HepG2 (cell line): ENCODE measurements at regions not wholly inside any gene's neighbourhood (a gene's known extent, or its start where the extent isn't known, plus 50 kb on each side); places are given as distances from the start of the nearest gene placed in this dataset.
A peak's percentile ranks its signal among the peaks of the same experiment; 100 is the strongest.

Source experiments
- ATAC-seq: fragments of 200-7000 bp; cut with Tn5 transposase; 3 replicates; pipeline ENCODE4 v1.9.1; 2020; ENCODE audit warnings: mild to moderate bottlenecking, moderate library complexity
- BruUV-seq: library from RNA; stranded (reverse); fragments of 400-500 nt; replicated peaks from 2 replicates; lab custom pipeline; 2021; lab: Mats Ljungman, UMichigan
- CTCF ChIA-PET: fragments of 300-600 bp; formaldehyde crosslinking; extraction: SDS; loops from one replicate; lab custom pipeline; 2021; ENCODE audit warnings: low total read pairs, inconsistent platforms, low intra/inter-chr PET ratio; lab: Yijun Ruan, JAX
- POLR2A ChIA-PET: fragments of 350-600 bp; sonication (Branson Sonifier 250); formaldehyde crosslinking; loops from one replicate; lab custom pipeline; 2020; ENCODE audit warnings: antibody characterized with exemption, inconsistent platforms; lab: Yijun Ruan, JAX
- DNase-seq: peaks from one replicate; pipeline ENCODE4 v3.0.0-alpha.2; 2015; ENCODE audit warnings: low spot score
- FAIRE-seq: peaks from 3 replicates; lab custom pipeline; 2011; peaks lifted over from hg19 to GRCh38; lab: Jason Lieb, UNC
- H2AFZ ChIP-seq: one replicate; pipeline ENCODE4 v1.6.1; 2011; ENCODE audit warnings: low read length, inconsistent platforms
- H3K27ac ChIP-seq: fragments of 300-600 bp; 3 replicates; pipeline ENCODE4 v1.8.0; 2011; ENCODE audit warnings: mixed run types, mild to moderate bottlenecking, mixed read lengths, low read length, inconsistent platforms; ENCODE audit not compliant: insufficient read depth; ENCODE audit errors: extremely low read length
- H3K27me3 ChIP-seq, 2 experiments: fragments of 200-600 bp in 1 of 2; 2 replicates in 1 of 2; 3 replicates in 1 of 2; pipeline versions ENCODE4 v1.6.0 to v1.8.0; 2011; ENCODE audit warnings: low read length in 2 of 2, mild to moderate bottlenecking in 2 of 2, moderate library complexity in 2 of 2, inconsistent platforms in 1 of 2; ENCODE audit not compliant: insufficient read depth in 2 of 2, control insufficient read depth in 1 of 2
- H3K36me3 ChIP-seq, 2 experiments: fragments of 200-600 bp in 1 of 2; replicated peaks in 1 of 2; 2 replicates in 1 of 2; 3 replicates in 1 of 2; pipeline versions ENCODE4 v1.5.1 to v1.8.0; 2011; ENCODE audit warnings: low read length in 2 of 2, inconsistent platforms in 1 of 2; ENCODE audit not compliant: insufficient read depth in 2 of 2, control insufficient read depth in 1 of 2
- H3K4me1 ChIP-seq: 2 replicates; pipeline ENCODE4 v1.5.1; 2012; ENCODE audit warnings: low read length, inconsistent platforms; ENCODE audit not compliant: insufficient read depth
- H3K4me2 ChIP-seq: 2 replicates; pipeline ENCODE4 v1.6.0; 2011; ENCODE audit warnings: low read depth, low read length, inconsistent platforms
- H3K4me3 ChIP-seq, 3 experiments: fragments of 200-600 bp in 1 of 3; sonication (generic), shearing (Covaris generic) in 1 of 3; replicated peaks in 1 of 3; 2 replicates each; pipeline ENCODE4 v1.5.1; 2011 to 2016; ENCODE audit warnings: low read length in 3 of 3, inconsistent platforms in 2 of 3, low read depth in 2 of 3, mild to moderate bottlenecking in 2 of 3, control low read depth in 1 of 3, mixed read lengths in 1 of 3; ENCODE audit not compliant: insufficient read depth in 1 of 3
- H3K79me2 ChIP-seq: one replicate; pipeline ENCODE4 v1.6.1; 2011; ENCODE audit warnings: low read length, inconsistent platforms; ENCODE audit not compliant: insufficient read depth
- H3K9ac ChIP-seq: 2 replicates; pipeline ENCODE4 v1.6.0; 2011; ENCODE audit warnings: mild to moderate bottlenecking, low read depth, low read length, inconsistent platforms; ENCODE audit not compliant: insufficient read depth
- H3K9me3 ChIP-seq: 2 replicates; pipeline ENCODE4 v1.5.1; 2012; ENCODE audit warnings: mild to moderate bottlenecking, low read length
- H4K20me1 ChIP-seq: 2 replicates; pipeline ENCODE4 v1.6.0; 2011; ENCODE audit warnings: inconsistent platforms, mild to moderate bottlenecking, low read length, moderate library complexity; ENCODE audit not compliant: insufficient read depth
- ATF6 ChIP-seq: sonication (generic); formaldehyde crosslinking; conservative IDR thresholded peaks from 2 replicates; pipeline ENCODE4 v1.4.0; 2020; ENCODE audit warnings: missing genetic modification reagents
- BHLHE40 ChIP-seq: IDR thresholded peaks from 2 replicates; pipeline ENCODE4 v1.6.1; 2011; ENCODE audit warnings: low read length, improper control_type of control experiment
- POLR2AphosphoS5 ChIP-seq: IDR thresholded peaks from 2 replicates; pipeline ENCODE4 v1.6.1; 2012; ENCODE audit warnings: low read depth, low read length
- ZBTB21 ChIP-seq: sonication (generic); formaldehyde crosslinking; IDR thresholded peaks from 2 replicates; pipeline ENCODE4 v1.4.0; 2020; ENCODE audit warnings: missing genetic modification reagents
- ZNF629 ChIP-seq: sonication (generic); formaldehyde crosslinking; conservative IDR thresholded peaks from 2 replicates; pipeline ENCODE4 v1.5.0; 2020; ENCODE audit warnings: missing genetic modification reagents
- WGBS: methylation state at CpG from one replicate; pipeline ENCODE4 v1.1.6; 2017; ENCODE audit warnings: low lambda C conversion rate; 5-methylcytosine and 5-hydroxymethylcytosine counted together
- in situ Hi-C: cut with HindIII; loops from 2 replicates; pipeline ENCODE4 v1.10.0; 2017; ENCODE audit warnings: low pct_unique_long_range_greater_than_20kb; ENCODE audit not compliant: extremely low pct_ligation_motif_present
- intact Hi-C: fragments of 100-400 bp; cut with micrococcal nuclease; formaldehyde crosslinking; loops from one replicate; pipeline ENCODE4 v1.10.0; 2022; ENCODE audit not compliant: unreplicated experiment

GRCh38 chr4:4689694-4690440, 148.0 kb upstream of the STX18 start:
- H4K20me1 ChIP-seq: no peaks in the 10 kb centered on the region
- TF ChIP-seq POLR2AphosphoS5: no peak
- peak; percentile 57; the same call in 1 of the 2 replicates for TF ChIP-seq ZBTB21 (CRISPR knock-in tag)
- no peaks in the 10 kb centered on the region for H3K79me2 ChIP-seq
- no peaks in the 10 kb centered on the region; a peak in 1 of 5 replicates for H3K36me3 ChIP-seq
- in situ Hi-C loops (loop anchor here (5.0 kb wide), 1 partner anchor 167 kb away; the partner anchor contains the start of gene MSX1), intact Hi-C loops (loop anchor here (5.0 kb wide), 3 partner anchors 48 to 203 kb away; no protein-coding TSS in a partner anchor)
- ChIA-PET CTCF (no interaction called here), POLR2A (interaction anchor here (1.2 kb wide), 1 partner anchor 171 kb away, joined by 3 read pairs; no protein-coding TSS in a partner anchor)
- no peak overlapping the region for H2AFZ ChIP-seq
- no peaks in the 10 kb centered on the region for H3K27me3 ChIP-seq
- H3K9me3 ChIP-seq: no peaks in the 10 kb centered on the region
- no peak overlapping the region for H3K4me3 ChIP-seq
- peaks cover 64% of the 10 kb centered on the region for H3K4me1 ChIP-seq
- H3K27ac ChIP-seq: no peak overlapping the region
- DNase-seq (no peak), FAIRE-seq (no peak), ATAC-seq (no peak)
- 74% methylated on average over 7 of the region's 8 CpGs for WGBS
- no peak overlapping the region for H3K9ac ChIP-seq
- BruUV-seq: no TSS peak
- no peak overlapping the region for H3K4me2 ChIP-seq

- Histone ChIP-seq H3K4me1 (peaks cover 47% of the 10 kb centered on the region), H3K27ac (no peak overlapping the region), H3K9me3 (no peaks in the 10 kb centered on the region), H3K36me3 (no peaks in the 10 kb centered on the region; a peak in 1 of 5 replicates), H3K4me2 (no peak overlapping the region), H3K4me3 (no peak overlapping the region), H4K20me1 (no peaks in the 10 kb centered on the region), H3K27me3 (no peaks in the 10 kb centered on the region), H2AFZ (no peak overlapping the region), H3K79me2 (no peaks in the 10 kb centered on the region), H3K9ac (no peak overlapping the region)
- no TSS peak for BruUV-seq
- ATAC-seq (no peak), FAIRE-seq (no peak), DNase-seq (no peak)
- WGBS: 96% methylated on average over 17 of the region's 17 CpGs
- in situ Hi-C loops (no loop called here), intact Hi-C loops (no loop called here)
- CTCF ChIA-PET: no interaction called here
- TF ChIP-seq BHLHE40: no peak
- no peak for TF ChIP-seq ATF6
- peak; percentile 72 for TF ChIP-seq ZNF629 (CRISPR knock-in tag)
- POLR2A ChIA-PET: no interaction called here
Observed at GRCh38 chr4:4687935-4688727, 146.3 kb upstream of the STX18 start.
